Gastroesophageal sphincter (tissue), 3 donors: ENCODE measurements at regions not wholly inside any gene's neighbourhood (a gene's known extent, or its start where the extent isn't known, plus 50 kb on each side); places are given as distances from the start of the nearest gene placed in this dataset.

Experiments used
- EP300 ChIP-seq: sonication (generic); formaldehyde crosslinking; IDR thresholded peaks from one replicate; pipeline ENCODE4 v1.6.1; 2017; ENCODE audit warnings: antibody characterized with exemption, mild to moderate bottlenecking
- POLR2A ChIP-seq, 2 donors: fragments of 450-650 bp; IDR thresholded peaks; one replicate each; pipeline ENCODE4 v1.6.1; 2017; ENCODE audit warnings: antibody characterized with exemption in 2 of 2, mild to moderate bottlenecking in 2 of 2, moderate library complexity in 1 of 2
- POLR2AphosphoS5 ChIP-seq: sonication (generic); formaldehyde crosslinking; IDR thresholded peaks from one replicate; pipeline ENCODE4 v1.6.1; 2017; ENCODE audit warnings: antibody characterized with exemption
- TF ChIP-seq, protein P1 (sequence below), 4 experiments: fragments of 200-600 bp in 2 of 4; fragments of 450-650 bp in 2 of 4; sonication (generic) in 1 of 4; IDR thresholded peaks; one replicate each; pipeline ENCODE4 v1.5.1; 2017 to 2019; ENCODE audit warnings: antibody characterized with exemption in 4 of 4, mild to moderate bottlenecking in 2 of 4, moderate library complexity in 2 of 4

DNA sequence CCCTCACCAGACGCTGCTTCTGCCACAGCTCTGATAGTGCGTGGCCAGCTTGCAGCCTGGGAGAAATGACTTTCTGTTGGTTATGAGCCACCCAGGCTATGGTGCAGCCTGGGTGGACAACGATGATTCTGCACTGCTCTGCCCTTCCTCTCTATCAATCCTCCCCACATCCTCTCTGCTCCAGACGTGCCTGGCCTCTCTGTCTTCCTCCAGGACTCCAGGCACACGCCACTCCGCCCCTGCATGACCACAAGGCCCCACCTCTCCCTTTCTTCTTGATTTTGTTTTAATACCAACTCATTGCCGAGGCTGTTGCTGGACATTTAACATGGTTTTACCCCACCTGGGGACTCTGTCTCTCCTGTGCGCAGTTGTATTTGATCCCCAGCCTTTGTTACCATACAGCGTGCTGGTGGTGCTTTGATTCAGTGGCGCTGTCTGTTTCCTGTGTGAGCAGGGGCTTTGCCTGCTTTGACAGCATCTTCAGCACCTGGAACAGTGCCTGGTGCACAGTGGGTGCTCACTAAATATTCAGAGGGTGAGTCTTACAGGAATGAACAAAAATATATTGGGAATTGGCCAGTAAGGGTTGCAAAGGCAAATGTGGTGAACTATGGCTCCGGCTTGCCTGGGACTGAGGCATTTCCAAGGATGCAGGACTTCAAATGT, 280.9 kb downstream of the CDH26 start:
- TF ChIP-seq, protein P1, sequence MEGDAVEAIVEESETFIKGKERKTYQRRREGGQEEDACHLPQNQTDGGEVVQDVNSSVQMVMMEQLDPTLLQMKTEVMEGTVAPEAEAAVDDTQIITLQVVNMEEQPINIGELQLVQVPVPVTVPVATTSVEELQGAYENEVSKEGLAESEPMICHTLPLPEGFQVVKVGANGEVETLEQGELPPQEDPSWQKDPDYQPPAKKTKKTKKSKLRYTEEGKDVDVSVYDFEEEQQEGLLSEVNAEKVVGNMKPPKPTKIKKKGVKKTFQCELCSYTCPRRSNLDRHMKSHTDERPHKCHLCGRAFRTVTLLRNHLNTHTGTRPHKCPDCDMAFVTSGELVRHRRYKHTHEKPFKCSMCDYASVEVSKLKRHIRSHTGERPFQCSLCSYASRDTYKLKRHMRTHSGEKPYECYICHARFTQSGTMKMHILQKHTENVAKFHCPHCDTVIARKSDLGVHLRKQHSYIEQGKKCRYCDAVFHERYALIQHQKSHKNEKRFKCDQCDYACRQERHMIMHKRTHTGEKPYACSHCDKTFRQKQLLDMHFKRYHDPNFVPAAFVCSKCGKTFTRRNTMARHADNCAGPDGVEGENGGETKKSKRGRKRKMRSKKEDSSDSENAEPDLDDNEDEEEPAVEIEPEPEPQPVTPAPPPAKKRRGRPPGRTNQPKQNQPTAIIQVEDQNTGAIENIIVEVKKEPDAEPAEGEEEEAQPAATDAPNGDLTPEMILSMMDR (IDR thresholded peaks at IDR 0.05), result no peak
- TF ChIP-seq POLR2A (IDR thresholded peaks at IDR 0.05), result no peak
- TF ChIP-seq POLR2AphosphoS5, result no peak
- TF ChIP-seq EP300, result no peak
